Activated CD4-positive, alpha-beta T cell treated with anti-CD3 and anti-CD28 coated beads for 48 hours (primary cell): ENCODE measurements at regions not wholly inside any gene's neighbourhood (a gene's known extent, or its start where the extent isn't known, plus 50 kb on each side); places are given as distances from the start of the nearest gene placed in this dataset.
"Not testable (repeated sequence)": the region's sequence is repeated elsewhere in the genome, so short reads cannot be mapped to it uniquely, and the experiment has no call there.

Experiments used
- DNase-seq: peaks from one replicate; pipeline ENCODE4 v3.0.0-alpha.2; 2020

DNA sequence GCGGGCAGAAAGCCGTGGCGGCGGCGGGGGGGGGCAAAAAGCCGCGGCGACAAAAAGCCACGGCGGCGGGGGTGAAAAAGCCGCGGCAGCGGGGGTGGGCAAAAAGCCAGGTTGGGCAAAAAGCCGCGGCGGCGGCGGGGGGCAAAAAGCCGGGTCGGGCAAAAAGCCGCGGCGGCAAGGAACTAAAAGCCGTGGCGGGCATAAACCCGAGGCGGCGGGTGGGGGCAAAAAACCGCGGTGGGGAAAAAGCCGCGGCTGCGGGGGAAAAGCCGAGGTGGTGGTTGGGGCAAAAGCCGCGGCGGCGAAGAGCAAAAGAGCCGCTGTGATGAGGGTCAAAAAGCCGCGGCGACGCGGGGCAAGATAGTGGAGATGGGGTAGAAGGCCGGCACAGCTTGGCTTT lies 1834.2 kb downstream of the FOXD4L5 start:
- DNase-seq, result not testable (repeated sequence)

DNA sequence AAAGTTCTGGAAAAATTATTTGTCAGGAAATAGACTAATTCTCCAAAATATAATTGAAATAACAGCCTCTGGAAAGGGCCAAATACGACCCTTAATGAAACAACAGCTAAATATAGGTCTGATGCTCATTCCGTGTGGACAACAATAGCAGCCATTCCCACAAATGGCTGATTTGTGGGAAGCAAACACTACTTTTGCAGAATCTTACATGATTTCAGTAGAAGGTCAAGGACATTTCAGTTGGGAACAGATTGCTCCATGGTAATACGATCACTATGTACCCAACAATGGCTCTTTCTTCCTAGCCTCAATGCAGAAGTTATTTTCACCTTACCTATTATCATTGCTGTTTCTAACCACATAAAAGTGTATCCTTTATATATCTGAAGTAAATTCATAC lies 1859.9 kb downstream of the FOXD4L5 start:
- not testable (repeated sequence) for DNase-seq

DNA sequence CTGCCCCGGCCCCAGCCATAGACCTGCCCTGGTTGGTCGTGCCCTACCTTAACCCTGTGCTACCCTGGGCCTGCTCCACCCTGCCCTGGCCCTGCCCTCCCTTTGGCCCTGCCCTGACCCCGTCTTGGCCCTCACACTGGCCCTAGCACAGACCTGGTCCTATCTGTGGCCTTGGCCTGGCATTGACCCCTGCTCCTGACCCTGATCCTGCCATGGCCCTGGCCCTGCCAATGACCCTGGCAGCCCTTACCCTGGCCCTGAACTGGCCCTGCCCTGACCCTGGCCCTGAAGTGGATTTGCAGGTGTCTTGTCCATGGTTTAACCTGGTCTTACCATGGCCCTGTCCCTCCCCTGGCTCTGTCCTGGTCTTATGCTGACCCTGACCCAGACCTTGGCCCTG lies 1894.1 kb downstream of the FOXD4L5 start:
- not testable (repeated sequence) for DNase-seq

DNA sequence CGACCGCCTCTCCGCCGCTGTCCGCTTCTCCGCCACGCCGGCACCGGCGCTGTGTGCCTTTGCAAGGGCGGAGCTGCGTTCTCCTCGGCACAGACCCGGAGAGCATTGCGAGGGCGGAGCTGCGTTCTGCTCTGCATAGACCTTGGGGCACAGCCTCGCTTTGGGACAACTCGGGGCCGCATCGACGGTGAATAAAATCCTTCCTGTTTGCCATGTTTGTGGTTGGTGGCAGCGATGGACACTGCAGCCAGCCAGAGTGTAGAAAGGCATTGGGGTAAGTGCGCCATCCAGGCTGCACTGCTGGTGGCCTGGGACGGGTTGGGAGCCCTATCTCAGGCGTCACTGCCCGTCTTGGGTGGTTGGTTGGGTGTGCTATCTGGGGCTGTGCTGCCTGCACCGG lies 1899.5 kb downstream of the FOXD4L5 start:
- not testable (repeated sequence) for DNase-seq

DNA sequence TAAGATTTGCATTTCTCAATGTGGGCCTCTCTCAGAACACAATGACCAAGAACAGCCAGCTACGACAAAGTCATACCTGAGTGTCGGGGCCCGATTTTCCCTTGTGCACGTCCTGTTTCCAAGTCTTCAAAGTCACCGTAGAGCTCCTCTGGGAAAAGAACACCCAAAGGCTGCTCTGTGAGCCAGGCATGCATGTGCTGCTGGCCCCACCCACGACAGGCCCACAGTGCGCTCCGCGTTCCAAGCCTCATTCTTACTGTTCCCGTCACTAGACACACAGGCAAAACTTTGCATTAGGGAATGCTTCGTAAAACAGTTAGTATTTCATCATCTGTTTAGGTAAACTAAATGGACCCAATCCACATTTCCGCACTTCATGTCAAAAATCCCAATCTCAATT lies 1905.1 kb downstream of the FOXD4L5 start:
- not testable (repeated sequence) for DNase-seq

DNA sequence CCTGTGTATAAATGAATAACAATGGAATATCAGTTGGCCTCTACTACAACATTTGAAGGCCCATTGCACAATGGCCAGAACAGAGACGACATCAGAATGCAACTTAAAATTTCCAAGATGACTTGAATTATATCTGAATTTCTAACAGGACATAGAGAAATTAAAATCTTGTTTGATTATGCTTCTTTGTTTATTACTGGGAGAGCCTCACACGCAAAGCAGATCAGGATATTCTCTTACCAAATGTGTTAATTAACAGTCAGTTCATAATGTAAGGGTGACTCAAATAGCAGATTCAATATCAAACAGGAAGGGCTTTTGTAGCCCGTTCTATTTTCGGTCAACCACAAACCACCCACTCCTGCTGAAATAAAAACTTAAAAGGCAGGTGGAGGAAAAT lies 1930.8 kb downstream of the FOXD4L5 start:
- not testable (repeated sequence) for DNase-seq

DNA sequence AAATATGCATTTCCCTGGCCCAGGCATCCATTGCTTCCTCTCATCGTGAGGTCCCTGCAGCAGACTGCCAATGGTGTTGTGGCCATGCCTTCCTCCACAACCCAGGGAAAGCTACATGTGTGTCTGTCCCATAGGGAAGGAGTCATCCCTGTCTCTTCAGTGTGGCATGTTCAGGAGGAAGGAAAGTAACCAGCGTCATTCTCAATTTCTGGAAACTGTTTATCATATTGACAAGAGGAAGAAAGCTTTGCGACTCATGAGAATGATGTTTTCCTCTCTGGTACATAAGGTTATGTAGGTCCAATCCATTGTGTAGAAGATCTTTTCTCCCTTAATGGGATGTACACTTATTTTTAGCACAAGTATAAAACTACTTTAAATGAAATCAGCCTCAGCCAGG lies 1937.7 kb downstream of the FOXD4L5 start:
- not testable (repeated sequence) for DNase-seq

DNA sequence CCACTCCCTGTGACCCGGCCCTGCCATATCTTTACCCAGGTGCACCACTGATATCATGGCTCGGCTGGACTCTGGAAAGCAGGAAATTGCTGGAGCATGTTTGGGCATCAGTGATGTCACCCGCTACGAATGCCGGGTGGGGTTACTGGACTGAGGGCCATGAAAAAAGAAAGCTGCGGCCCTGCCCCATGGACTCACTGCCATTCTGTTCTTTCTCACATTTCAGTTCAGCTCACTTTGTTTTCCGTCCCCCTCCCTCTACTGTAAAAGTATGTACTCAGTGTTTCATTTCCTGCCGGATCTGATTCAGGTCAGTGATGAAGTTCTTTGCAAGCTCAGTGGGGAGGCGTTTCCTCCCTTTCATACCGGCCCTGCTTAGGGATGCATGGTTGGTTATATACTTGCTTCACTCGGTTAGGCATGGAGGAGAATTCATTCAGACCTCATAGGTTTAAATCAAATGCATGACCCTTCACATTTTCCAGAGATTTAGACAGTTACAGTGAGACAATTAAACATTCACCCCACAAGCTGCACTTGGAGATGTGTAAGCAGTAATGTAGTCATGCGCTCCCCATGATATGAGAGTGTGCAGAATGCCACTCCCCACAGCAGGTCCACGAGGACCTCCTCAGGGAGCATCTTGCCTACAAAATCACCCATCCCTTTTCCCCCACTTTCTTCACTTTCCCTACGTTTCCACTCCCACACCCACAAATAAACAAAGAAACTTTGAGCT lies 1938.5 kb downstream of the FOXD4L5 start:
- DNase-seq, result peak; percentile 23

DNA sequence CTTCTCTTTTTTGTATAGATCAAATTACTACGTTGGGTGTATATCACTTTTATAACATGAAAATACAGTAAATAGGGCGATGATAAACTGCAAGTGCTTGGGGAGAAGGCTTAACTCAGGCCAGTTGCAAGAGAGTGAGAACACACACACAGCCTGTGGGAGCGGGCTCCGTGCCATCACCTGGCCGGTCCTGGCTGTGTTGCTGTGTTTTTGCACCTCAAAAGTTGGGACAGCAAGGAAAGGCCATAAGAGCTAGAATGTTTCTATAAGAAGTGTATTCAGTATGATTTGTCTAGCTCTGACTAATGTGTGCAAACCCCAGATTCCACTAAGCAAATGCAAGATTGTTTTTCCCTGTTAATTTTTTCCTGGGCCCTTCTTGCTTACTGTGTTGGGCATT lies 1940.6 kb downstream of the FOXD4L5 start:
- DNase-seq, result not testable (repeated sequence)

DNA sequence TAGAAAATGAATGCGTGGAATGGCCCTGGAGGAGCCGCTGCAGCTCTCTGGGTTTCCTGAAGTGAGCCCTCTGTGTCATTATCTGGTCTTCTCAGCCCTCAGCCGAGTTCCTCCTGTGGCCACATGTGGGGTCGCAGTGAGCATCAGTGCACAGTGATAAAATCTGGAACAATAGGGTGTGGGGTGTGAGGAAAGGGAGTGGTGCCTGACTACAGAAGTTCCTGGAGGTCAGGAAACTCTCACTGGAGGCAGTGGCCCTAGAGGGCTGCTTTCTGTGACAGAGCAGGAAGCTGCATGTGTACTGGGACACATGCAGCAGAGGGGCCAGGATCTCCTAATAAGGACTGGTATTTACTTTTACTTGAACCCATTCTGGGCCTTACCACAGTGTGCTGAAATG lies 1942.5 kb downstream of the FOXD4L5 start:
- not testable (repeated sequence) for DNase-seq

DNA sequence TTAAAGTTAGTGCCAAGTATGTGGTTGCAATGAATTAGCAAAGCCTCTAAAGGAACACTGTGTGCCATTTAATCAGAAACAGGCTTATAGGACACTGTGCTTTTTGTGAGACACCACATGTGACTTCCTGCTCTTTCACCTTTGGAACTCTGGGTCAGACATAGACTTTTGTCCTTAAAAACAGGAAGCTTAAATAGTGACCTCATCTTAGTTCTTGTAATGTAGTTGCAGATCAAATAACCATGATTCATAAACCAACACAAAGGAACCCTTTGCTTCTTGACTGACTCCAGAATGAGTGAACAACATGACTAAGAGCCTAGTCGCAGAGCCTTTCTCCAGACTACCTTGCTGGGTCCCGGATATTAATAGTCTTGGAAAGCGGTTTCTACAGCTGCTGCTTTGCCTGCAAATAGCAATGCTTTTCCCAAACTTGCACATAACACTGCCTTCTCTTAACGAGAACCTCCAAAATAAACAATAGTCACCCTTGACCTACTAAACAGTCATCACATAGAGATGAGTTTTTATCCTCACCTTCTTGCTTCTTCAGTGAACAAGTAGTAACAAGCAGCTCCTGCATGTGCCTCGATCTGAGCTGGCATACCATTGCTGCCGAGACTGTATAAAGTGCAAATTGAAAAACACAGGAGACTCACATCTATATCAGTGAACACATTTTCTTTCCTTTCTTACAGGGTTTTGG lies 1947.0 kb downstream of the FOXD4L5 start:
- DNase-seq, result peak; percentile 20

DNA sequence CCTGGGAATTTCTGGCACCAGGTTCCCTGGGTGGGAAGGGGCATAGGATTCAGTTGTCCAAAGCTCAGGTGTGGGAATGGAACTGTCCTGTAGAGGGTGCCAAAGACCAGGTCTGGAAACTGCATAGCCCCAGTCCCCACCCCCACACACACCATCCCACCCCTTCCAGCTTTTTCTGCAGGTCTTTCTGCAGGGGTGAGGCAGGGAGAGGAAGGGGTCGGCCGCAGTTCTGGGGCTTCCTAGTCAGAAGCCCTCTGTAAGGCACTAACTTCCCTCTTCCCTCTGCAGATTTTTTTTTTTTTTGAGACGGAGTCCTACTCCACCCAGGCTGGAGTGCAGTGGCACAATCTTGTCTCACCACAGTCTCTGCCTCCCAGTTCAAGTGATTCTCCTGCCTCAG lies 1949.7 kb downstream of the FOXD4L5 start:
- not testable (repeated sequence) for DNase-seq

DNA sequence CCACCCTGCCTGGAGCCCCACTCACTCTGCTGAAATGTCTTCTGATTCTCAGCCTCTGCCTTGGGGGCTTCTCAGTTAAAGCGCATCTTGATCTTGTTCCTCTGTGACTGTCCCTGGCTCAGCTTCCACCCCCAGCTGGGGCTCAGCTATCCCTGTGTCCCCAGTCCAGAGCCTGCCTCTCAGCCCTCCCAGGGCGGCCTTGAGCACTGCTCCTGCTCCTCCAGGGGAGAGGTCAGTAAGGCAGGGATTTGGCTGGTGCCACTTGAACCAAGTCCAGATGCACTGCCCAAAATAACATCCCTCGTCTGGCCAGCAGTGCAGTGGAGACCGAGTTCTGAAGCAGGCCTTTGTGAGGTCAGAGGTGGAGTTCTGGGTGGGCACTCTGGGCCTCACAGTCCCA lies 1950.8 kb downstream of the FOXD4L5 start:
- not testable (repeated sequence) for DNase-seq

DNA sequence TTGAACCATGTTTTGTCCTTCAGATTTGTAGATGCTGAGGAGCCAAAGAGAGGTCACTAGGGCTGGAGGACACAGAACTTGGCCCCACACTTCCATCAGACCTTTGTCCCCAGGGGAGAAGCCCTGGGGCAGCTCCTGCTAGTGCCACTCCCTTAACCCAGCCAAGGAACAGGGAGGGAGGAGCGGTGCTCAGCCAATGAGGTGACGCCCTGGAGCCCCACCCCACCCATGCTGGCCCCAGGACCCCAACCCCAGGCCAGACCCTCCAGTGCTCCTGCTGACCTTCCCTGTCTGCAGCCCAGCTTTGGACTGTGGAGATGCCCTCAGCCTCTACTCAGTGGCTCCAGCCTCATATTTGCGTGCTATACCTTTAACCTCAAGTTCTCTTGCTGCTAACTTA lies 1951.9 kb downstream of the FOXD4L5 start:
- DNase-seq, result not testable (repeated sequence)

DNA sequence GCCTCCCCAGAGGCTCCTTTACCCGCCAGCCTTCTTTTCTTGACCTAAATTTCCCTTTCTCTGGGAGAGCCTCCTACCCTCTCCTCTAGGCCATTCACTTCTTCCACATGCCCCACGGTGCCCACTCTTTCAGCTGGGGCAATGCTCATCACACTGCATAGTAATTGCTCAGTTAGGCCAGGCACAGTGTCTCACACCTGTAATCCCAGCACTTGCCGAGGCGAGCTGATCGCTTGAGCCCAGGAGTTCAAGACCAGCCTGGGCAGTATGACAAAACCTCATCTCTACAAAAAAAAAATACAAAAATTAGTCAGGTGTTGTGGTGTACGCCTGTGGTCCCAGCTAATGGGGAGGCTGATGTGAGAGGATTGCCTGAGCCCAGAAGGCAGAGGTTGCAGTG lies 1956.7 kb downstream of the FOXD4L5 start:
- DNase-seq, result not testable (repeated sequence)

DNA sequence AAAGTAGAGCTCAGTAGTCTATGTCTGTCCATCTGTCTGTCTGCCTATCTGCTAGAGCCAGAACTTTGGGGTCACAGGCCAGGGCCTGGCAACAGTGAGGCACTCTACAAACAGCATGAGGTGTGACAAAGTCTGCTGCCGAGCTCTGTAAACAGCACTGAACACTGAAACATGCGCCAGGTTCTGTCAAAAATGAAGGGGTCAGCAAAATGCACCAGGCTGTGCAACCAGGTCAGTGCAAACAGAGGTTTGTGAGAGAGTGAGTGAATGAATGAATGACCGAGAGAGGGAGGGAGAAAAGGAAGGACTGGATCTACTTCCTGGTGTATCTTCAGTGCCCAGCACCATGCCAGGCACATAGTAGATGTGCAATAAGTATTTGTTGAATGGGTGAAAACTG lies 1957.8 kb downstream of the FOXD4L5 start:
- not testable (repeated sequence) for DNase-seq

DNA sequence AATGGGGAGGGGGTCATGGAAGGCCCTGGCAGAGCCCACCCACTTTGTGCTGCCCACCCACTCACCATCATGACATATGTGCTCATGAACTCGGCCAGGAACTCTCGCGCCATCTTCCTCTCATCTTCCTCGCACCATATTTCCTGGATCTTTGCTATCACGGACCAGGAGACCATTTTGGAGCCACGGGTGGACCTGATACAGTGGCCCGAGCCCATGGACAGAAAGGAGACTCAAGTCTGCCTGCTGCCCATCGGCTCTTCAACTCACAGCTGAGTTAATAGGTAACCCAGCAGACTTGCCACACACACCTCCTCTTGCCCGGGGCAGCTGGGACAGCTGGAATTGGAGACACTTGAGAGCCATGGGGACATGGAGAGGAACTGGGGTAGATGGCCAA lies 1958.3 kb downstream of the FOXD4L5 start:
- DNase-seq, result not testable (repeated sequence)

DNA sequence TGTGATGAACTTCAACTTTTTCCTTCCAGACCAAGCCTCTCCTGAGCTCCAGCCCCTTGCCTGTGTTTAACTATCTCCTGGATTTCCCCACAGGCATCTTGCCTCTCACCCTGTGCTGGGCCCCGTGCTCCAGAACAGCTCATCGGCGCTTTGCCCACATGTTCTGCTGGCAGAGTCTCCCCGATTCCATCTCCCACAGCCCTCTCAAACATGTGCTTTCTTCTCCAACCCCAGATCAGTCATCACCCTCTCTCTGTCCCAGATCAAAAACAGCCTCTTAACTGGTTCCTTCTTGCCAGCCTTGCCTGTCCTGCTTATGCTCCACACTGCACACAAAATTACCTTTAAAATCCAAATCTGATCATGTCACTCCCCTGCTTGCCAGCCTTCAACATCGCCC lies 1959.3 kb downstream of the FOXD4L5 start:
- DNase-seq, result not testable (repeated sequence)

DNA sequence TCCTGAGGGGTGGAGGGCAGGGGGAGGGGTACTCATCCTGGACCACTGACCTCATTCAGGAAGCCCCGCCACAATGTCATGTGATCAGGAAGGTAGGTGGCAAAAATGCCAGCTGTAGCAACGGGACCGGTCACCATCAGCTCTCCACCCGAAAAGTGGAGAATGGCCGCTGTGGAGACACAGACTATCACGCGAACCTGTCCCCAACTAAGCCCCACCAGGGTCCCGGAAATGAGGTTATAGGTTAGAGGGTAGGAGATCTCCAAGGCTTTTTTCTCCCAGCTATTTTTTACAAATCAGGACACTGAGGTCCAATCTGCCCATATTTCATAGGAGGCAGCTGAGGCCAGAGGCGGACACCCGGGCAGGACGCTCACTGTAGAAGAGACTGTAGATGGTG lies 1966.9 kb downstream of the FOXD4L5 start:
- DNase-seq, result not testable (repeated sequence)

DNA sequence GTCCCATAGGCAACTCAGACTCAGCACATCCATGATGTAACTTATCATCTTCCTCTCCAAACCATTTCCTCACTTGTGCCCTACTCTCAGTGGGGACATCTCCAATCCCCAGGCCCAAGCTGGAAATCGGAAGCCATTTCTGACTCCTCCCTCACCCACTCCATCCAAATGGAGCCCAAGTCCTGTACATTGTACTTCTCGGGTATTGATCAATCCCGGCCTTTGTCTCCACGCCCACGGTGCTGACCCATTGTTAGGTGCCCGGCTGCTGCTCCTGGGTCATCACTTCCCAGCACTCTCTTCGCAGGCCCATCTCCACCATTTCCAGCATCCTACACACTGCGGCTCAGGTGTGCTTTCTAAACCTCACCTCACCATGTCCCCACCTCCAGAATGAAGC lies 1969.6 kb downstream of the FOXD4L5 start:
- not testable (repeated sequence) for DNase-seq

DNA sequence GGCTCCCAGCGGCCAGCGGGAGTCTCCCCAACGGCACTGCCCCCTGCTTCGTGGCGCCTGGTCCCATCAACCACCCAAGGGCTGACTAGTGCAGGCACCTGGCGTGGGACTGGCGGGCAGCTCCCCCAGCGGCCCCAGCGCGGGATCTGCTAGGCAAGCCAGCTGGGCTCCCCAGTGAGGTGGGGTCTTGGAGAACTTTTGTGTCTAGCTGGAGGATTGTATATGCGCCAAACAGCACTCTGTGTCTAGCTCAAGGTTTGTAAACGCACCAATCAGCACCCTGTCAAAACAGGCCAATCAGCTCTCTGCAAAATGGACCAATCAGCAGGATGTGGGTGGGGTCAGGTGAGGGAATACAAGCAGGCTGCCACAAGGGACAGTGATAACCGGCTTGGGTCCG lies 1988.2 kb downstream of the FOXD4L5 start:
- DNase-seq, result not testable (repeated sequence)

DNA sequence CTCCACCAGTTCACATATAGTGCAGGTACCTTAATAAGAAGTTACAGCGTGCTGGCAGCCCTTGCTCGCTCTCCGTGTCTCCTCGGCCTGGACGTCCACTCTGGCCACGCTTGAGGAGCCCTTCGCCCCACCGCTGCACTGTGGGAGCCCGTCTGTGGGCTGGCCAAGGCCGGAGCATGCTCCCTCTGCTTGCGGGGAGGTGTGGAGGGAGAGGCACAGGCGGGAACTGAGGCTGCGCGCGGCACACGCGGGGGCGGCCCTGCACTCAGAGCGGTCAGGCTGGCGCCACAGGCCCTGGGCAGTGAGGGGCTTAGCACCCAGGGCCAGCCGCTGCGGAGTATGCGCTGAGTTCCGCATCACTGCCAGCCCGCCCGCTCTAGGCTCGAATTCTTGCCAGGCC lies 1988.6 kb downstream of the FOXD4L5 start:
- DNase-seq, result not testable (repeated sequence)

DNA sequence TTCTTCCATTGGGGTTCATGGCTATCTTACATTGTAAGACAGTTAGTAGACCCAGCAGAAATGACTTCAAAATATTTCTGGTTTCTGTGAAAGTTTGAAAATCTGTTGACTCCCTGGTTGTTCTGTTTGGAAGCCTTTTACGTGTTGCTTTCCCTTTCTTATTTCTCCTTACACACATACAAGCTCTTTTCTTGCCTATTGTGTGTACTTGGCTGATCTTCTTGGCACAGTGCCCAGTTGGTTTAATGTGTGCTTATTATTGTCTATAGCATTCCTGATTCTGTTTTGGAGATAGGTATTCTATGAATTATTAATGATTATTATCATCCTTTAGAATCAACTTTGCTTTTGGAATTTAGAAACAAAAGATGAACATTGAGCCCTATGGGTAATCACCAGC lies 1995.0 kb downstream of the FOXD4L5 start:
- not testable (repeated sequence) for DNase-seq
